ENCODE measurements at regions not wholly inside any gene's neighbourhood (a gene's known extent, or its start where the extent isn't known, plus 50 kb on each side); places are given as distances from the start of the nearest gene placed in this dataset.

GRCh38 chr2:19226871-19227270 lies 131.6 kb downstream of the OSR1 start:
- Histone ChIP-seq H3K27me3 (ENCODE audit: low read depth) (no peaks in the 10 kb centered on the region), H3K4me1 (no peaks in the 10 kb centered on the region), H3K27ac (no peak overlapping the region), H3K36me3 (no peaks in the 10 kb centered on the region), H3K9me3 (no peaks in the 10 kb centered on the region), H3K4me3 (no peak overlapping the region)
- ATAC-seq (no peak), DNase-seq (no peak)
- TF ChIP-seq CTCF (IDR thresholded peaks at IDR 0.05), result no peak
- intact Hi-C loops (cut with DNase I), result no loop called here

- ATAC-seq (no peak), DNase-seq (no peak)
- intact Hi-C loops (cut with DNase I), result no loop called here
- no peaks in the 10 kb centered on the region for H3K36me3 ChIP-seq
- TF ChIP-seq CTCF (IDR thresholded peaks at IDR 0.05), result no peak
- H3K9me3 ChIP-seq, result no peaks in the 10 kb centered on the region
- H3K27ac ChIP-seq, result no peak overlapping the region
- no peaks in the 10 kb centered on the region for H3K4me1 ChIP-seq
- no peak overlapping the region for H3K4me3 ChIP-seq
- H3K27me3 ChIP-seq (ENCODE audit: low read depth), result no peaks in the 10 kb centered on the region
These were observed 132.0 kb downstream of the OSR1 start for GRCh38 chr2:19226386-19226785.

GRCh38 chr2:19225931-19226330 lies 132.5 kb downstream of the OSR1 start:
- intact Hi-C loops (cut with DNase I), result no loop called here

GRCh38 chr2:19225126-19225525 lies 133.3 kb downstream of the OSR1 start:
- DNase-seq (no peak), ATAC-seq (no peak)
- Histone ChIP-seq H3K9me3 (no peaks in the 10 kb centered on the region), H3K27me3 (ENCODE audit: low read depth) (no peaks in the 10 kb centered on the region), H3K4me1 (no peaks in the 10 kb centered on the region), H3K4me3 (no peak overlapping the region), H3K27ac (no peak overlapping the region), H3K36me3 (no peaks in the 10 kb centered on the region)
- TF ChIP-seq CTCF (IDR thresholded peaks at IDR 0.05), result no peak
- intact Hi-C loops (cut with DNase I), result no loop called here

More at GRCh38 chr2:19225931-19226330, 132.5 kb downstream of the OSR1 start:
- Histone ChIP-seq H3K4me3 (no peak overlapping the region), H3K36me3 (no peaks in the 10 kb centered on the region), H3K27me3 (ENCODE audit: low read depth) (no peaks in the 10 kb centered on the region), H3K4me1 (no peaks in the 10 kb centered on the region), H3K27ac (no peak overlapping the region), H3K9me3 (no peaks in the 10 kb centered on the region)
- TF ChIP-seq CTCF (IDR thresholded peaks at IDR 0.05), result no peak
- DNase-seq (no peak), ATAC-seq (no peak)

GRCh38 chr2:19224486-19224885 lies 133.9 kb downstream of the OSR1 start:
- Histone ChIP-seq H3K27ac (no peak overlapping the region), H3K4me3 (no peak overlapping the region), H3K27me3 (ENCODE audit: low read depth) (no peaks in the 10 kb centered on the region), H3K9me3 (no peaks in the 10 kb centered on the region), H3K4me1 (no peaks in the 10 kb centered on the region), H3K36me3 (no peaks in the 10 kb centered on the region)
- no peak for ATAC-seq
- intact Hi-C loops (cut with DNase I), result no loop called here
- TF ChIP-seq CTCF (IDR thresholded peaks at IDR 0.05), result no peak
- DNase-seq, result no peak

GRCh38 chr2:19224011-19224410 lies 134.4 kb downstream of the OSR1 start:
- H3K36me3 ChIP-seq, result no peaks in the 10 kb centered on the region
- no peak overlapping the region for H3K4me3 ChIP-seq
- no peaks in the 10 kb centered on the region for H3K4me1 ChIP-seq
- intact Hi-C loops (cut with DNase I), result no loop called here
- ATAC-seq (no peak), DNase-seq (no peak)
- H3K9me3 ChIP-seq, result no peaks in the 10 kb centered on the region
- H3K27me3 ChIP-seq (ENCODE audit: low read depth), result no peaks in the 10 kb centered on the region
- TF ChIP-seq CTCF (IDR thresholded peaks at IDR 0.05), result no peak
- H3K27ac ChIP-seq, result no peak overlapping the region

Data from lower lobe of right lung (tissue), 2 donors.